ENCODE measurements at regions not wholly inside any gene's neighbourhood (a gene's known extent, or its start where the extent isn't known, plus 50 kb on each side); places are given as distances from the start of the nearest gene placed in this dataset.

GRCh38 chr13:30027569-30028455 is 177.4 kb upstream of the UBL3 start:
- no peak for ATAC-seq

GRCh38 chr13:30026909-30027308 is 176.5 kb upstream of the UBL3 start:
- ATAC-seq = no peak

GRCh38 chr13:30026093-30026492 is 175.7 kb upstream of the UBL3 start:
- no peak for ATAC-seq

GRCh38 chr13:30025351-30025750 is 174.9 kb upstream of the UBL3 start:
- no peak for ATAC-seq

- no peak for ATAC-seq
Observed at GRCh38 chr13:30024125-30024865, 173.9 kb upstream of the UBL3 start.

- no peak for ATAC-seq
Observed at GRCh38 chr13:30023196-30023895, 172.9 kb upstream of the UBL3 start.

- ATAC-seq = no peak
Observed at GRCh38 chr13:30022796-30023195, 172.4 kb upstream of the UBL3 start.

- ATAC-seq = no peak
Observed at GRCh38 chr13:30022256-30022655, 171.8 kb upstream of the UBL3 start.

- no peak for ATAC-seq
Observed at GRCh38 chr13:30021611-30022010, 171.2 kb upstream of the UBL3 start.

- ATAC-seq = no peak
Observed at GRCh38 chr13:30020726-30021312, 170.4 kb upstream of the UBL3 start.

GRCh38 chr13:30019648-30020626 is 169.5 kb upstream of the UBL3 start:
- ATAC-seq = no peak

GRCh38 chr13:30017880-30018279 is 167.5 kb upstream of the UBL3 start:
- no peak for ATAC-seq

GRCh38 chr13:30016398-30016797 is 166.0 kb upstream of the UBL3 start:
- no peak for ATAC-seq

- ATAC-seq = no peak
Observed at GRCh38 chr13:30009411-30009810, 159.0 kb upstream of the UBL3 start.

- no peak for ATAC-seq
Observed at GRCh38 chr13:30006246-30006645, 155.8 kb upstream of the UBL3 start.

- no peak for ATAC-seq
Observed at GRCh38 chr13:30004204-30004603, 153.8 kb upstream of the UBL3 start.

- ATAC-seq = no peak
Observed at GRCh38 chr13:30002577-30002976, 152.2 kb upstream of the UBL3 start.

GRCh38 chr13:30000370-30000765 is 150.0 kb upstream of the UBL3 start:
- ATAC-seq = no peak

- ATAC-seq = no peak
Observed at GRCh38 chr13:29999492-30000369, 149.3 kb upstream of the UBL3 start.

GRCh38 chr13:29996316-29996715 is 145.9 kb upstream of the UBL3 start:
- ATAC-seq = no peak

Measured in esophagus mucosa (tissue), 1 donor.